Caco-2 (cell line): ENCODE measurements at regions not wholly inside any gene's neighbourhood (a gene's known extent, or its start where the extent isn't known, plus 50 kb on each side); places are given as distances from the start of the nearest gene placed in this dataset.

Experiments used
- BruUV-seq: library from RNA; stranded (reverse); fragments of 400-500 nt; replicated peaks from 2 replicates; lab custom pipeline; 2021; lab: Mats Ljungman, UMichigan
- CTCF ChIA-PET: fragments of 300-600 bp; sonication (Branson Sonifier 250); formaldehyde crosslinking; loops from one replicate; lab custom pipeline; 2022; ENCODE audit warnings: antibody characterized with exemption; lab: Charles Lee
- POLR2A ChIA-PET: fragments of 300-600 bp; sonication (Branson Sonifier 250); formaldehyde crosslinking; loops from one replicate; lab custom pipeline; 2022; ENCODE audit warnings: antibody characterized with exemption; lab: Charles Lee
- DNase-seq, 2 experiments: peaks; one replicate each; pipeline versions ENCODE4 v3.0.0 to v3.0.0-alpha.2; 2020 to 2022
- H3K27me3 ChIP-seq: replicated peaks from 2 replicates; pipeline ENCODE4 v1.6.0; 2011; ENCODE audit warnings: low read length; ENCODE audit not compliant: control insufficient read depth, insufficient read depth
- H3K36me3 ChIP-seq: 2 replicates; pipeline ENCODE4 v1.5.1; 2011; ENCODE audit warnings: low read length; ENCODE audit not compliant: control insufficient read depth, insufficient read depth
- H3K4me1 ChIP-seq: fragments of 250-450 bp; sonication (Bioruptor Pico); 2 replicates; pipeline ENCODE4 v1.5.1; 2020; ENCODE audit warnings: mild to moderate bottlenecking
- H3K4me3 ChIP-seq: 2 replicates; pipeline ENCODE4 v1.5.1; 2011; ENCODE audit warnings: low read depth, mild to moderate bottlenecking, control low read depth, low read length
- H3K9me3 ChIP-seq: fragments of 250-450 bp; sonication (Bioruptor Pico); 2 replicates; pipeline ENCODE4 v1.5.1; 2020; ENCODE audit warnings: mild to moderate bottlenecking, moderate library complexity
- H3K27ac Mint-ChIP-seq: one replicate; pipeline ENCODE4 v1.8.0; 2022; ENCODE audit warnings: mixed read lengths; ENCODE audit not compliant: unreplicated experiment
- H3K27me3 Mint-ChIP-seq: one replicate; pipeline ENCODE4 v1.8.0; 2022; ENCODE audit warnings: mixed read lengths; ENCODE audit not compliant: insufficient read depth, unreplicated experiment
- H3K36me3 Mint-ChIP-seq: one replicate; pipeline ENCODE4 v1.8.0; 2022; ENCODE audit warnings: mild to moderate bottlenecking, mixed read lengths; ENCODE audit not compliant: insufficient read depth, unreplicated experiment
- H3K4me1 Mint-ChIP-seq: one replicate; pipeline ENCODE4 v1.8.0; 2022; ENCODE audit warnings: low read depth, mixed read lengths; ENCODE audit not compliant: unreplicated experiment
- H3K4me3 Mint-ChIP-seq: one replicate; pipeline ENCODE4 v1.8.0; 2022; ENCODE audit warnings: mild to moderate bottlenecking, moderate library complexity, mixed read lengths; ENCODE audit not compliant: unreplicated experiment
- H3K9me3 Mint-ChIP-seq: one replicate; pipeline ENCODE4 v1.8.0; 2022; ENCODE audit warnings: mixed read lengths; ENCODE audit not compliant: unreplicated experiment
- intact Hi-C: fragments of 100-400 bp; cut with micrococcal nuclease; formaldehyde crosslinking; loops from one replicate; pipeline ENCODE4 v1.10.0; 2022; ENCODE audit not compliant: unreplicated experiment
- TF ChIP-seq, protein P1 (sequence below), 2 experiments: fragments of 200-600 bp in 1 of 2; IDR thresholded peaks; 1 replicate in 1 of 2; 2 replicates in 1 of 2; pipeline versions ENCODE4 v1.5.1 to v1.8.0; 2011 to 2022; ENCODE audit warnings: antibody characterized with exemption in 1 of 2, control low read depth in 1 of 2, inconsistent platforms in 1 of 2, low read depth in 1 of 2, low read length in 1 of 2, mild to moderate bottlenecking in 1 of 2, moderate library complexity in 1 of 2; ENCODE audit not compliant: insufficient read depth in 1 of 2, severe bottlenecking in 1 of 2, unreplicated experiment in 1 of 2

DNA sequence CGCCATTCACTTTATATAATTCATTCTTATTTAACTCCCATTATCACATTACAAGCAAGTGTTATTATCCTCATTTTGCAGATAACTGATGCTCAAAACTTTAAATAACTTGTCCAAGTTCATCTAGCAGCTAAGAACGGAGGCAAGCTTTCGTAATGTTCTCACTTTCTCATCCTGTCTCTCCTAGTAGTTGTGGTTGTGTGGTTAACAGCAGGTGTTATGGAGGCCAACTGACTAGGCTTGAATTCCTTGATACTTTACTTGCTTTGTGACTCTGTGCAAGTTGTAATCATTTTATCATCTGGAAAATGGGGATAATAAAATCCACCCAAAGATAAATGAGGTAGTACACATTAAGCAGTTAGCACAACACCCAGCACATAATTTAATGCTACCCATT is 109.9 kb upstream of the PTPN13 start:
- ChIA-PET POLR2A (no interaction called here), CTCF (no interaction called here)
- Histone ChIP-seq H3K27me3 (no peaks in the 10 kb centered on the region), H3K9me3 (no peaks in the 10 kb centered on the region), H3K36me3 (no peaks in the 10 kb centered on the region), H3K4me3 (no peak overlapping the region), H3K4me1 (no peaks in the 10 kb centered on the region)
- no peaks in the 10 kb centered on the region for H3K36me3 Mint-ChIP-seq
- H3K9me3 Mint-ChIP-seq = no peaks in the 10 kb centered on the region
- intact Hi-C loops = no loop called here
- no TSS peak for BruUV-seq
- H3K27me3 Mint-ChIP-seq = peaks cover 4% of the 10 kb centered on the region
- no peaks in the 10 kb centered on the region for H3K4me1 Mint-ChIP-seq
- no peak overlapping the region for H3K4me3 Mint-ChIP-seq
- H3K27ac Mint-ChIP-seq = no peak overlapping the region
- no peak for DNase-seq
- TF ChIP-seq, protein P1, sequence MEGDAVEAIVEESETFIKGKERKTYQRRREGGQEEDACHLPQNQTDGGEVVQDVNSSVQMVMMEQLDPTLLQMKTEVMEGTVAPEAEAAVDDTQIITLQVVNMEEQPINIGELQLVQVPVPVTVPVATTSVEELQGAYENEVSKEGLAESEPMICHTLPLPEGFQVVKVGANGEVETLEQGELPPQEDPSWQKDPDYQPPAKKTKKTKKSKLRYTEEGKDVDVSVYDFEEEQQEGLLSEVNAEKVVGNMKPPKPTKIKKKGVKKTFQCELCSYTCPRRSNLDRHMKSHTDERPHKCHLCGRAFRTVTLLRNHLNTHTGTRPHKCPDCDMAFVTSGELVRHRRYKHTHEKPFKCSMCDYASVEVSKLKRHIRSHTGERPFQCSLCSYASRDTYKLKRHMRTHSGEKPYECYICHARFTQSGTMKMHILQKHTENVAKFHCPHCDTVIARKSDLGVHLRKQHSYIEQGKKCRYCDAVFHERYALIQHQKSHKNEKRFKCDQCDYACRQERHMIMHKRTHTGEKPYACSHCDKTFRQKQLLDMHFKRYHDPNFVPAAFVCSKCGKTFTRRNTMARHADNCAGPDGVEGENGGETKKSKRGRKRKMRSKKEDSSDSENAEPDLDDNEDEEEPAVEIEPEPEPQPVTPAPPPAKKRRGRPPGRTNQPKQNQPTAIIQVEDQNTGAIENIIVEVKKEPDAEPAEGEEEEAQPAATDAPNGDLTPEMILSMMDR (IDR thresholded peaks at IDR 0.05; ENCODE audit: insufficient read depth in 1 of 2, low read depth in 1 of 2, low read length in 1 of 2, severe bottlenecking in 1 of 2, unreplicated experiment in 1 of 2) = no peak

DNA sequence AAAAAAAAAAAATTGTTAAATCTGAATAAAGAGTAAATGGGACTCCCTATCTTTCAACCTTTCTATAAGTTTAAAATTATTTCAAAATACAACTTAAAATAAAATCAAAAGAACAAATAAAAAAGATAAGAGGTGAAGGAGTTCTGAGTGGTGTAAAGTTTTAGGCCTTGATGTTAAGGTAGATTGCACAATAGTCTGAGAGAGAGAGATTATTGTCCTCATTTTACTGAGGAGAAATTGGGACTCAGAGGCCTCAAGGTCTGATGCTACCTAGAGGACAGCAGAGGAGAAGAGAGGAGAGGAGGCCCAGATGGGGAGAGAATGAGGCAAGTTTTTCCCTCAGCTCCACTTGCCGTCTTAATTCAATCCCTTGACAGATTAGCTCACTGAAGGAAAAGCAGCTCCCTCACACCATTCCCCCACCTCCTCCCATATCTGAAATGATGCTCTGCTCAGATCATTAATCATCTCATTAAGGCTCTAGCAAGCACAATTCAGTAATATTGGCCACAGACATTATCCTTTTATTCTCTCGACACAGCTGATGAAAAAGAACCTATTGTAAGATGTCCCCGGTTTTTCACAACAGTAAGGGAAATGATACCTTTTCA is 106.3 kb upstream of the PTPN13 start:
- no TSS peak for BruUV-seq
- ChIA-PET POLR2A (no interaction called here), CTCF (no interaction called here)
- Mint-ChIP-seq H3K36me3 (no peaks in the 10 kb centered on the region), H3K4me3 (no peak overlapping the region), H3K27me3 (peaks cover 8% of the 10 kb centered on the region), H3K27ac (no peak overlapping the region), H3K4me1 (no peaks in the 10 kb centered on the region), H3K9me3 (no peaks in the 10 kb centered on the region)
- no peak overlapping the region for H3K4me3 ChIP-seq
- intact Hi-C loops = no loop called here
- TF ChIP-seq, protein P1 (IDR thresholded peaks at IDR 0.05; ENCODE audit: insufficient read depth in 1 of 2, low read depth in 1 of 2, low read length in 1 of 2, severe bottlenecking in 1 of 2, unreplicated experiment in 1 of 2) = no peak
- DNase-seq = no peak
- H3K36me3 ChIP-seq = no peaks in the 10 kb centered on the region
- H3K9me3 ChIP-seq = no peaks in the 10 kb centered on the region
- no peaks in the 10 kb centered on the region for H3K4me1 ChIP-seq
- H3K27me3 ChIP-seq = no peaks in the 10 kb centered on the region

DNA sequence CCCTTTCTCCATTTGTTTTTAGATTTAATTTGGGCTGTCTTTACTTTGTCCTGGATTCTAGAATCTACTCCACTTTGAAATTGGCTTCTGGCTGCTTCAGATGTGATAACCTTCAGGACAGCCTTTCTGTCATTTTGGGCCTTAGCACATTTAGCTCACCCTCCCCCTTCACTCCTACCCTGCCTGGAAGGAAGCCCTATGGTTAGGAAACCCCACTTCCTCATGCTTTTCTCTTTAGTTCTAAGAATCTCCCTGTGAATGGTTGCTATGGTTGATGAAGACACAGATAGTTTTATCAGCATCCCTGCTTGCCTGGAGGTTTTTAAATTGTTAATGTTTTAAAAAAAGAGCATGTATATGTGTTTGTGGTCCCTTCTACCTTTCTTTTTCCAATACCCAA is 100.7 kb upstream of the PTPN13 start:
- Mint-ChIP-seq H3K4me3 (no peak overlapping the region), H3K36me3 (no peaks in the 10 kb centered on the region), H3K4me1 (no peaks in the 10 kb centered on the region), H3K27ac (no peak overlapping the region), H3K27me3 (peaks cover 4% of the 10 kb centered on the region), H3K9me3 (no peaks in the 10 kb centered on the region)
- ChIA-PET CTCF (no interaction called here), POLR2A (no interaction called here)
- Histone ChIP-seq H3K36me3 (no peaks in the 10 kb centered on the region), H3K4me1 (peaks cover 5% of the 10 kb centered on the region; the same call in 1 of the 2 replicates), H3K9me3 (no peaks in the 10 kb centered on the region), H3K27me3 (no peaks in the 10 kb centered on the region), H3K4me3 (no peak overlapping the region)
- TF ChIP-seq, protein P1 (IDR thresholded peaks at IDR 0.05; ENCODE audit: insufficient read depth in 1 of 2, low read depth in 1 of 2, low read length in 1 of 2, severe bottlenecking in 1 of 2, unreplicated experiment in 1 of 2) = no peak
- intact Hi-C loops = loop anchor here (10.0 kb wide), 1 partner anchor 741 kb away; no protein-coding TSS in a partner anchor
- no peak for DNase-seq
- no TSS peak for BruUV-seq
